ENCODE measurements at regions not wholly inside any gene's neighbourhood (a gene's known extent, or its start where the extent isn't known, plus 50 kb on each side); places are given as distances from the start of the nearest gene placed in this dataset.

DNA sequence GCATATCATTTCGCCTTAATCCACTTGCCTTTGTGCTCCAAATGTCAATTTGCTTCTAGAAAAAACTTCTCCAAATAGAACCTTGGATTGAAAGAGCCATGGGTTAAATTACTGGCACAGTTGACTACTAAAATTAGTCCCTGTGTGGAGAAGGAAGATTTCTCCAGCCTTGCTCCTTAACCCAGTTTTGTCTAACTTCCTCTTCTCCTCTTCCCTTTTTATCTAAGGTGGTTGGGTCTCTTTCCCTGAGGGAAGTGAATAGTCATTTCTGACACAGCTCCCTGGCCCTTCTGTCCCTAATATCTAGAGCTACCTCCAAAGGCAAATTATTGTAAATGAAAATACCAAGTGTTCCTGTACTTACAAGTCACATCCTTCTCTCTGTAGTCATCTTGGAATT lies 527.9 kb upstream of the TBL1XR1 start:
- no peak overlapping the region for H3K4me3 ChIP-seq (ENCODE audit: control insufficient read depth, low read depth, low read length)
- no peak for DNase-seq (ENCODE audit: low read depth)

DNA sequence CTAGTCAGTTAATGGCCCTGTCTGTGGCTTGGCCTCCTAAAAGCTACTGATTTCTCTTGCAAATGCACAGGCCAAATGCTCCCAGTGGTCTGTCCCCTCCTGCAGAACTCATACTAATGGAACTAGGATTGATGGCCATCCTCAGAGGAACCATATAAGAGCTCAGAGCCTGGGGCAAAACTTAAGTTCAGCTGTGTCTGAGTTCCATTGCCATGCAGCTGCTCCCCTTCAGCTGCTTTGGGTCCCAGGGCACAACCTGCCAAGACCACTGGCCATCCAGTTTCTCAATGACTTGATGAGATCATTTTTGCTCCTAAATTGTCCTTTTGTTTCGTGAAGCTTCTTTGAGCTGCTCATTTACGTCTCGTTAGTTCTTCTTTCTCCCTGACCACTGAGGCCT lies 529.5 kb upstream of the TBL1XR1 start:
- DNase-seq (ENCODE audit: low read depth), result no peak
- no peak overlapping the region for H3K4me3 ChIP-seq (ENCODE audit: control insufficient read depth, low read depth, low read length)

More for the DNA sequence above, 527.9 kb upstream of the TBL1XR1 start:
- TF ChIP-seq, protein P1, sequence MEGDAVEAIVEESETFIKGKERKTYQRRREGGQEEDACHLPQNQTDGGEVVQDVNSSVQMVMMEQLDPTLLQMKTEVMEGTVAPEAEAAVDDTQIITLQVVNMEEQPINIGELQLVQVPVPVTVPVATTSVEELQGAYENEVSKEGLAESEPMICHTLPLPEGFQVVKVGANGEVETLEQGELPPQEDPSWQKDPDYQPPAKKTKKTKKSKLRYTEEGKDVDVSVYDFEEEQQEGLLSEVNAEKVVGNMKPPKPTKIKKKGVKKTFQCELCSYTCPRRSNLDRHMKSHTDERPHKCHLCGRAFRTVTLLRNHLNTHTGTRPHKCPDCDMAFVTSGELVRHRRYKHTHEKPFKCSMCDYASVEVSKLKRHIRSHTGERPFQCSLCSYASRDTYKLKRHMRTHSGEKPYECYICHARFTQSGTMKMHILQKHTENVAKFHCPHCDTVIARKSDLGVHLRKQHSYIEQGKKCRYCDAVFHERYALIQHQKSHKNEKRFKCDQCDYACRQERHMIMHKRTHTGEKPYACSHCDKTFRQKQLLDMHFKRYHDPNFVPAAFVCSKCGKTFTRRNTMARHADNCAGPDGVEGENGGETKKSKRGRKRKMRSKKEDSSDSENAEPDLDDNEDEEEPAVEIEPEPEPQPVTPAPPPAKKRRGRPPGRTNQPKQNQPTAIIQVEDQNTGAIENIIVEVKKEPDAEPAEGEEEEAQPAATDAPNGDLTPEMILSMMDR (IDR thresholded peaks at IDR 0.05; ENCODE audit: control insufficient read depth, insufficient read depth, low read depth, low read length, missing control alignments), result no peak

GRCh38 chr3:177729956-177730681 lies 532.8 kb upstream of the TBL1XR1 start:
- TF ChIP-seq, protein P1 (IDR thresholded peaks at IDR 0.05; ENCODE audit: control insufficient read depth, insufficient read depth, low read depth, low read length, missing control alignments), result no peak
- H3K4me3 ChIP-seq (ENCODE audit: control insufficient read depth, low read depth, low read length), result no peak overlapping the region
- DNase-seq (ENCODE audit: low read depth), result no peak

More for the DNA sequence above, 529.5 kb upstream of the TBL1XR1 start:
- TF ChIP-seq, protein P1 (IDR thresholded peaks at IDR 0.05; ENCODE audit: control insufficient read depth, insufficient read depth, low read depth, low read length, missing control alignments), result no peak

- DNase-seq (ENCODE audit: low read depth), result no peak
- H3K4me3 ChIP-seq (ENCODE audit: control insufficient read depth, low read depth, low read length), result no peak overlapping the region
- TF ChIP-seq, protein P1 (IDR thresholded peaks at IDR 0.05; ENCODE audit: control insufficient read depth, insufficient read depth, low read depth, low read length, missing control alignments), result no peak
These were observed 533.5 kb upstream of the TBL1XR1 start for GRCh38 chr3:177730814-177731213.

DNA sequence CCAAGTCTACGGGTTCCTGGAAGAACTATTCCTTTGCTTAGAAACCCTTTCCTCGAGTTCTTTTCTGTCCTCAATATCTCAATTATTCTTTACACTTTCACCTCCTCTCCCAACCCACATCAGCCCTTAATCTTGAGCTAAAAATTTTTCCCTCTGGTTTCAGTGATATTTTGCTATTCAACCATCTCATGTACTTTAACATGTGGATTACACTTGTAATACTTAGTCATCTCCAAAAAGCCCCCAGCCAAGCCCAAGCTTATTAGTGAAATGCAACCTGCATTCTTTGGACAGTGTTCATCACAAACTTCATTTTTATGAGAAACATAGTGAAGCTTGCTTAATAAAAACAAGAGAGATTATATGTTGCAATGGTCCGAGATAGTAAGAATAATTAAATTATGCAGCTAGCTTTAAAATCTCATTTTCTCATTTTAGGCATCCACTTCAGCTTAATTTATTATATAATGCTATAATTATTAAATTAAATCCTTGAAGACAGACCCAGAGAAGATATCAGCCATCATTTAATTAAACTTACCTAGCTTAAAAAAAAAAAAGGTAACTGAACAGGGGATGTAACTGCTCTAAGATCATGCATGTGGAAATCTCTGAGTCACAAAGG lies 534.5 kb upstream of the TBL1XR1 start:
- TF ChIP-seq, protein P1 (IDR thresholded peaks at IDR 0.05; ENCODE audit: control insufficient read depth, insufficient read depth, low read depth, low read length, missing control alignments), result no peak
- H3K4me3 ChIP-seq (ENCODE audit: control insufficient read depth, low read depth, low read length), result no peak overlapping the region
- peak; percentile 75 for DNase-seq (ENCODE audit: low read depth)

GRCh38 chr3:177733233-177733632 lies 536.0 kb upstream of the TBL1XR1 start:
- no peak overlapping the region for H3K4me3 ChIP-seq (ENCODE audit: control insufficient read depth, low read depth, low read length)
- no peak for DNase-seq (ENCODE audit: low read depth)
- TF ChIP-seq, protein P1 (IDR thresholded peaks at IDR 0.05; ENCODE audit: control insufficient read depth, insufficient read depth, low read depth, low read length, missing control alignments), result no peak
